ENCODE measurements at regions not wholly inside any gene's neighbourhood (a gene's known extent, or its start where the extent isn't known, plus 50 kb on each side); places are given as distances from the start of the nearest gene placed in this dataset.

DNA sequence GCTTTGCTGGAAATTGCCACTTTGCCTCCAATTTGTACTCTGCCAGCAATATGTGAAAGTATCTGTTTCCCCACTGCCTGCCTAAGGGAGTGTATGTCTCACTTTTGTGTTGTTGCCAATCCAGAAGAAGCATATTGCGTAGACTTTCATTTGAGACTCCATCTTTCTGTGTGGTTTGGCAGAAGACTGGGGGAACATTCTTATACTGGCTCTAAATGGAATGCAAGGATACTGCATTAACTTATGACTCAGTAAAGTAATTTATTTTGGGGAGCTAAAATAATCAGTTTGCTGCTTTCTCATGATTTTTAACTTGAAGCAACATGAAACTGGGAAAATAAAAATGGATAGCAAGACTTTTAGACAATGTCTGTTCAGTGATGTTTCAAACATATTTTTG, 107.7 kb upstream of the TMPRSS2 start:
- TF ChIP-seq, protein P1, sequence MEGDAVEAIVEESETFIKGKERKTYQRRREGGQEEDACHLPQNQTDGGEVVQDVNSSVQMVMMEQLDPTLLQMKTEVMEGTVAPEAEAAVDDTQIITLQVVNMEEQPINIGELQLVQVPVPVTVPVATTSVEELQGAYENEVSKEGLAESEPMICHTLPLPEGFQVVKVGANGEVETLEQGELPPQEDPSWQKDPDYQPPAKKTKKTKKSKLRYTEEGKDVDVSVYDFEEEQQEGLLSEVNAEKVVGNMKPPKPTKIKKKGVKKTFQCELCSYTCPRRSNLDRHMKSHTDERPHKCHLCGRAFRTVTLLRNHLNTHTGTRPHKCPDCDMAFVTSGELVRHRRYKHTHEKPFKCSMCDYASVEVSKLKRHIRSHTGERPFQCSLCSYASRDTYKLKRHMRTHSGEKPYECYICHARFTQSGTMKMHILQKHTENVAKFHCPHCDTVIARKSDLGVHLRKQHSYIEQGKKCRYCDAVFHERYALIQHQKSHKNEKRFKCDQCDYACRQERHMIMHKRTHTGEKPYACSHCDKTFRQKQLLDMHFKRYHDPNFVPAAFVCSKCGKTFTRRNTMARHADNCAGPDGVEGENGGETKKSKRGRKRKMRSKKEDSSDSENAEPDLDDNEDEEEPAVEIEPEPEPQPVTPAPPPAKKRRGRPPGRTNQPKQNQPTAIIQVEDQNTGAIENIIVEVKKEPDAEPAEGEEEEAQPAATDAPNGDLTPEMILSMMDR (IDR thresholded peaks at IDR 0.05; ENCODE audit: low read depth, low read length) = no peak
- TF ChIP-seq, protein P2, sequence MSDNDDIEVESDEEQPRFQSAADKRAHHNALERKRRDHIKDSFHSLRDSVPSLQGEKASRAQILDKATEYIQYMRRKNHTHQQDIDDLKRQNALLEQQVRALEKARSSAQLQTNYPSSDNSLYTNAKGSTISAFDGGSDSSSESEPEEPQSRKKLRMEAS (IDR thresholded peaks at IDR 0.05; ENCODE audit: low read depth, low read length) = no peak
- TF ChIP-seq MYC (IDR thresholded peaks at IDR 0.05; ENCODE audit: low read depth, low read length) = no peak

Measured in NB4 (cell line).